Fibroblast of peridontal ligament (primary cell): ENCODE measurements at regions not wholly inside any gene's neighbourhood (a gene's known extent, or its start where the extent isn't known, plus 50 kb on each side); places are given as distances from the start of the nearest gene placed in this dataset.

Experiments used
- DNase-seq: peaks from one replicate; pipeline ENCODE4 v3.0.0-alpha.2; 2010; ENCODE audit errors: extremely low read depth

DNA sequence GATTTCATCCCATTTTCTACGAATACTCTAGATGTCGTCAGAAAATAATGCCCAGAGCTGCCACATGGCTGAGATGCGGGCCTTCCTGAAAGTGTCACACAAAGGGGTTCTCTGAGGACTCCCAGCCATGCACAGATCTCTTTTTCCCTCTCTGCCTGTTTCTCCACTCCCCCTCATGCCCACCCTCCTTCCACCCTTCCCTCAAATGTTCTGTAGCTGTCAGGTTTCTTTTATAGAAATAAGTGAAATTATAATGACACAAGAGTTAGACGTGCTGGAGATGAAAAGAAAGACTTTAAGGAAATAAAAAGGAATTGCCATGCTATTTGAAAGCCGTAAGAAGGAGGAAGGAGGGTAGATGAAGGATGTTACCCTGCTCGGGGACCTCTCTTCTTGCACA, 819.3 kb upstream of the CELF2 start:
- no peak for DNase-seq

- DNase-seq: no peak
Observed at GRCh38 chr10:10204415-10204814, 813.3 kb upstream of the CELF2 start.

- DNase-seq: no peak
Observed at GRCh38 chr10:10205906-10206305, 811.8 kb upstream of the CELF2 start.

DNA sequence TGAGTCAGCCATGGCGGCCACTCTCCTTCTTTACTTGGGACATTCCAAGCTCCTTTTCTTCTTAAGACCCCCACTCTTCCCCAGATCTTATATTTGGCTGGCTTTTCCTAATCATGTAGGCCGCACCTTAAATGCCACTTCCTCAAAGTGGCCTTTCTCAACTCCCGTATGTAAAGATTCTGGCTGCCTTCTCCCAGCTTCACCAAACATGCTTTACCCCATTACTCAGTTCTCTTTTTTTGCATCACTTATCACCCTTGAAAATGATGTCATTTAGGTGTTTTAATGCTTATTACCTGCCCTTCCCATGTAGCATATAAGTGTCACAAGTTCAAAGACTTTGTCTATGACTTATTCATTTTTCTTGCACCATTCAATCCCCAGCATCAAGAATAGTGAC, 810.1 kb upstream of the CELF2 start:
- no peak for DNase-seq

DNA sequence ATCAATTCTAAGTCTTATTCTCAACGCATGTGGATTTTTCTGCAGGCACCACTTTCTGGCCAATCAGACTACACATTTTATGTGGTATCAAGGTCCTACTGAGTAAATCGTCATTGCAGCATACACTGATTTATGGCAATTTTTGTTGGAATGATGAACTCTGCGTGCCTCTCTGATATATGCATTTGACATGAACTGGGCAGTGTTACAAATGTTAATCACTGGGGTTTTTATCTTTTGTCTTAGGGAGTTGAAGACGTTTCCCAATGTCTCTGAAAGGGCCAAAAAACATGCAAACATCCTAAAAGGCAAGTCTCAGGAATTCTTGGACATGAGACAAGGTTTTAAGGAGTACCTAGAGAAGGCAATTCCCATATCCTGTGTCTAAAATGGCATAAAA, 809.5 kb upstream of the CELF2 start:
- no peak for DNase-seq

DNA sequence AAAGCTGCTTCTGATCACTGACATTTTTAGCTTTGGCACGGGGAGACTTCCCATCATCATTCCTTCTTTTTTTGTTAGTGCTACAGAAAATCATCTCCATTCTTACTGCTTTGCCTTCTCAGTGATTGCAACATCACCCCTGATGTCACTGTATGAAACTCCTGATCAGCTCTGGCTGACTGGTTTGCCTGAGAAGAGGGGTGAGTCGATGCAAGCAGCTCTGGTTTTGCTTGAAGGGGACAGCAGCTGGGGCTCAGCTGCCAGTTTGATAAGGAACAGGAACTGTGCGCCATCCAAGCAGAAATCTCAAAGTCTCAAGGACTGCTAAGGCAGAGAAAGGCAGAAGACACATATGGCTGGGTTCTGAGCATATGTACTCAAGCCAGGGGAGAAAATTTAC, 808.5 kb upstream of the CELF2 start:
- no peak for DNase-seq

GRCh38 chr10:10211409-10211808, 806.3 kb upstream of the CELF2 start:
- no peak for DNase-seq

DNA sequence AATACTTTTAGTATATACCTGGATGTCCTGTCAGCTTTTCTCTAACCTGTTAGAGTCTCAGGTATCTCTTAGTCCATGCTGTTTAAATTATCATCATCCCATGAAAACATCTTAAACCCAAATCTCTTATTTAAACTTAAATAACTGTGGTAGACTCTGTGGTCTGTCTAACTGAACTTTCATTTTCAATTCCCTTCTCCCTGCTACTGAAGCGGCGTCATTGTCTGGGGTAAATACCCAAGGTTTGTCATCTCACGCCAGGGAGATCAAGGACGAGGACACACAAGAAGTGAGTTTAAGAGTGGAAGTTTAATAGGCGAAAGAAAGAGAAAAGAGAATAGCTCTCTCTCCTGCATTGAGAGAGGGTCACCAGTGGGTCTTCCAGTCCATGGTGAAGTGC, 804.4 kb upstream of the CELF2 start:
- no peak for DNase-seq

DNA sequence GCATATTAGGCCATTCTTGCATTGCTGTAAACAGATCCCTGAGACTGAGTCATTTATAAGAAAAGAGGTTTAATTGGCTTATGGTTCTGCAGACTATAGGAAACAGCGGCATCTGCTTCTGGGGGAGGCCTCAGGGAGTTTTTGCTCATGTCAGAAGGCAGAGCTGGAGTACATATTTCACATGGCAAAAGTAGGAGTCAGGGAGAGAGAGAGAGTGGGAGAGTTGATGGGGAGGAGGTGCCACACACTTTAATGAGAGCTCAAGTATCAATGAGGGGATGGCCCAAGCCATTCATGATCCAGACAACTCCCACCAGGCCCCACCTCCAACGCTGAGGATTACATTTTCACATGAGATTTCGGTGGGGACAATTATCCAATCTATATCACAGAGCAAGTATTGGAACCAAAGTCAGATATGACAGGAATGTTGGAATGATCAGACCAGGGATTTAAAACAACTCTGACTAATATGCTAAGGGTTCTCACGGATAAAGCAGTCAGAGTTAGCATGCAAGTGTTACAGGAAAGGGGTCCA, 795.3 kb upstream of the CELF2 start:
- DNase-seq: no peak

GRCh38 chr10:10223131-10223530, 794.5 kb upstream of the CELF2 start:
- no peak for DNase-seq

DNA sequence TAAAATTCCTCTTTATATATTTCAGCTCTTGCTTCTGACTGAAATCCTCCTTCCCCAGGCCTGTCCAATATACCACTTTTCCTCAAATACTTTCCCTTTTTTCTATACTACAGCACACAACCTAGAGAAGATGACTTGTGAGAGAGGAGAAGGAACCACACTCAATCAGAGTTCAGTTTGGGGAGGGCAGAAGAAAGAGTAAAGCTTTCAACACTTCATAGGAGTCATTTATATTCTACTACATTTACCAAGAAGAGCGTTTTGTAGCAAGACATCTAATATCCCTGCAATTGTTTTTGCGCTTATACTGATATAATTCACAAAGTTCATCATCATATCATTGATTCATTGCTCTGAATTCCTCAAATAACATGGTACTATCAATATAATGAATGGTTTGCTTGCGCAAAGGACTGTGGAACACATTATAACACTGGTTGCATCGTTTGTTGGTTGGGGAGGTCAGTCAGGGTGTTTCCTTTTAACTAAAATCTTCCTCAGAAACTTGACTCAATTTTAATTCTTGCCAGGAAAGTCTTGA, 792.5 kb upstream of the CELF2 start:
- DNase-seq: no peak

GRCh38 chr10:10233229-10233628, 784.4 kb upstream of the CELF2 start:
- no peak for DNase-seq

DNA sequence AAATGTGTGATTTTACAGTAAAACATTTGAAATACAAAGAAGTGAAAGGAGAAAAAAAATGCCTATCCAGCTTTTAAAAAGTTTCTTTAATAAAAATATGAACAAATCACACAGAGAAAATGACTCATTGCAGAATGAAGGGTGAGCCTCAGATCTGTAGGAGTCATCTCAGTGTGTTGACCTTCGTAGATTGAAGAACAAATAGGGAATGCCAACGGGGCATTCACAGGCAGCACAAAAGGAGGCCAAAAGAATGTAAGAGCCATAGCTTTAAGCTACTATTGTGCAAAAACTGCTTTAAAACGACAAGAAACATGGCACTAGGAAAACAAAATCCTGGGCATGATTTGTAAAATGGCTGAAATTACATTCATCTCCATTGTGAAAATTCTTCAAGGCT, 782.7 kb upstream of the CELF2 start:
- DNase-seq: no peak

- no peak for DNase-seq
Observed at GRCh38 chr10:10247585-10247984, 770.1 kb upstream of the CELF2 start.

DNA sequence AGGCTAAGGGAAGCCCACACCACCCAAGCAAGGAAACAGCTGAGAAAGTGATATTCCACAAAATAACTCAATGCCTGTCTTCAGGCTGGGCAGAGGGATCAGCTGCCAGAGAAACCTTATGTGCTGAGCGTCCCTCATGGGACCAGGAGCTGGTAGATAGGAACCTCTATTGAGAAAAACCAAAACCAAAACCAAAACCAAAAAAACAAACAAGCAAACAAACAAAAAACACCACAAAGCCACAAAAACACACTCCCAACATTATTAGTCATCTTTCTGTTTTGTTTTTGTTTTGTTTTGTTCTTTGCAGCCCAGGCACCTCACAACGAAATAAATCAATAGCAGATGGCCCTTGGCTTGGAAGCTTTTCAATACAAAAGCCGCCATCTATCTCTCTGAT, 760.8 kb upstream of the CELF2 start:
- DNase-seq: no peak

DNA sequence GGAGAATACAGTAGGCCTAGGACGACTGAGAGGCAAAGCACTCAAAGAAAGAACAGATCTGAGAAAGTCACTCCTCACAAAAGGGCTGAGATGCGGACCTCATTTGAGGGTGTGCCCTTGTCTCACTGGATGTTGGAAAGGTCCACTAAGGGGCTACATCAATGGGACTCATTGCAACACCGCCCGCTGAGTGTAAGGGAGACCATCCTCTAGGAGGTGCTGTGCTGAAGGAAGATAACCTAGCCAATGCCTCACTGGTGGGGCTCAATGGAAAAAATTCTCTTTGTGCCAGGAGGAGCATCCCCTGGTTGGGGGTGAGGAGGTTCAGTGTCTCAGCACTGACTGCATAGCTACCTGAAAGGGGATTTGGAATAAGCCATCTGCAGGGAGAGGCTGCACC, 758.7 kb upstream of the CELF2 start:
- DNase-seq: no peak

DNA sequence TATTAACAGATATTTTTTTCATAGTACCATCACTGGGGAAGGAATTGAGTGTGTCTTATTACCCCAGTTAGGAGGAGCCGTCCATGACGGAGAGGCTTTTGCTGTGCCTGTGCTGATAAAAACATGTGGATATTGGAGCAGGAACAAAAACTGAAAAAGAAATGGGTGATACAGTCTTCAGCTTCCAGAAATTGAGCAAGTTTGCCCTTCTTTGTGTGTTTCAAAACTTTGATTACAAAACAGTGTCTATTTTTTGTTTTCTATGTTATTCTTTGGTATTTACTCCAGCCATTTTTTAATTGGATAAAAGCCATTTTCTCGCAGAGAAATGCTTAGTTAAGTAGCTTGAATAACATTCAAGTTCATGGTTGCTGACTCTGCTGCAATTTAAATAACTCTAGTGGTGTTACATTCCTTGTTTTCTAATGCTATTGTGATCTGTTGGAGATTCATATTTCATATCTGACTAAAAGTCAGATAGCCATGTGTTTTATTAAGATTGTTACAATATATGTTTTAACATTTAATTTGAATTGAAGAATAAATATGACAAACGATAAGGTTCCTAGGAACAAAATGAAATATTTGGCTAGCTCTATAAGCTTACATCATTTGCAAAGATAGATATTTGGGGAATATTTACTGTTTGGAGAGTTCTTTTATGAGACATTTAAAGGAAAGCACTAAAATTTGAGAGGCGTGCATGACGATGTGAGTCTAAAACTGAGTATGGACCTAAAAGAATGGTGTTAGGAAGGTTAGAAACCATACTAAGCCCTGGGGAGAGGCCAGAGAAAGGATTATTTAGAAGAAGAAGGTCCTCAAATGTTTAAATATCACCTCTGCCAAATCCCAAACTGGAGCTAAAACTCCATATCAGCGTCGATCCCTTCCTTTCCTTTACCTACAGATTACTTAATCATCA, 747.3 kb upstream of the CELF2 start:
- DNase-seq: no peak

GRCh38 chr10:10271639-10272192, 746.0 kb upstream of the CELF2 start:
- DNase-seq: no peak

- DNase-seq: no peak
Observed at GRCh38 chr10:10273661-10274060, 744.0 kb upstream of the CELF2 start.

DNA sequence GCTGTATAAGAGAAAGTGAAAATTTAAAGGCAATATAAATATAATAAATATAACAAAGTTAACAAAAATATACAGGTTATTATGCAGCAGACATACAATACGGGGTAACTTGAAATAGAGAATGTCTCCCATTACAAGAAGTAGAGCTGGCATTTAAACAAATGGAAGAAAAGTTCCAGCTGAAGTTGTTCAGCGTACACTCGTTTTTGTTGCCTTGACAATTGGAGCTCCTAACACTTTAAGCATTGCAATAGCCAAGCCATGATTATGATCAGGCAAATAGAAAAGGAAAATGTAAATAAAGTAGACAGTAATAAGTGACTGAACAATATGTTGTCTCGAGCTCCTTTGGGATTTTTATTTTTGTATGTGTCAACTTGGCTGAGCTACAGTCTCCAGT, 737.8 kb upstream of the CELF2 start:
- no peak for DNase-seq

GRCh38 chr10:10292501-10292900, 725.2 kb upstream of the CELF2 start:
- no peak for DNase-seq

GRCh38 chr10:10293041-10293440, 724.6 kb upstream of the CELF2 start:
- no peak for DNase-seq

GRCh38 chr10:10293481-10293951, 724.2 kb upstream of the CELF2 start:
- DNase-seq: no peak
